ENCODE measurements at regions not wholly inside any gene's neighbourhood (a gene's known extent, or its start where the extent isn't known, plus 50 kb on each side); places are given as distances from the start of the nearest gene placed in this dataset.

DNA sequence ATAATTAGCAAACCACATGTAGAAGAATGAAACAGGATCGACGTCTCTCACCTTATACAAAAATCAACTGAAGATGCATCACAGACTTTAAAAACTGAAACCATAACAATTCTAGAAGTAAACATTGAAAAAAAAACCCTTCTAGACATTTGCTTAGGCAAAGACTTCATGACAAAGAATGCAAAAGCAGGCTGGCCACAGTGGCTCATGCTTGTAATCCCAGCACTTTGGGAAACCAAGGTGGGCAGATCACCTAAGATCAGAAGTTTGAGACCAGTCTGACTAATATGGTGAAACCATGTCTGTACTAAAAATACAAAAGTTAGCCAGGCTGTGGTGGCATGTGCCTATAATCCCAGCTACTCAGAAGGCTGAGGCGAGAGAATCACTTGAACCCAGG is 1351.7 kb downstream of the MRPL39 start:
- Histone ChIP-seq H3K9ac (replicated peaks; ENCODE audit: extremely low read depth, insufficient read depth, low read length) (no peak overlapping the region), H3K79me2 (ENCODE audit: control insufficient read depth, insufficient read depth, low read length) (no peaks in the 10 kb centered on the region), H3K4me1 (ENCODE audit: control insufficient read depth, extremely low read depth, insufficient read depth, low read length) (no peaks in the 10 kb centered on the region), H3K36me3 (ENCODE audit: control insufficient read depth in 2 of 2, extremely low read depth in 1 of 2, insufficient read depth in 2 of 2, low read length in 2 of 2) (no peaks in the 10 kb centered on the region), H3K9me3 (replicated peaks; ENCODE audit: control insufficient read depth, insufficient read depth, low read length) (no peaks in the 10 kb centered on the region), H3K27me3 (ENCODE audit: control insufficient read depth in 2 of 2, insufficient read depth in 2 of 2, low read length in 2 of 2) (no peaks in the 10 kb centered on the region), H3K27ac (ENCODE audit: insufficient read depth, low read depth, low read length) (no peak overlapping the region), H3K9me1 (replicated peaks; ENCODE audit: control insufficient read depth, extremely low read depth, insufficient read depth, low read length) (no peaks in the 10 kb centered on the region), H2AFZ (ENCODE audit: low read depth, low read length) (no peak overlapping the region), H3K4me3 (replicated peaks in 1 of 3; ENCODE audit: insufficient read depth in 1 of 3, low read depth in 1 of 3, low read length in 3 of 3) (no peak overlapping the region), H4K20me1 (replicated peaks; ENCODE audit: control insufficient read depth, extremely low read depth, insufficient read depth, low read length) (no peaks in the 10 kb centered on the region), H3K4me2 (ENCODE audit: insufficient read depth, low read length) (no peak overlapping the region)
- TF ChIP-seq, protein P1, sequence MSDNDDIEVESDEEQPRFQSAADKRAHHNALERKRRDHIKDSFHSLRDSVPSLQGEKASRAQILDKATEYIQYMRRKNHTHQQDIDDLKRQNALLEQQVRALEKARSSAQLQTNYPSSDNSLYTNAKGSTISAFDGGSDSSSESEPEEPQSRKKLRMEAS (IDR thresholded peaks at IDR 0.05; ENCODE audit: insufficient read depth, insufficient read length) = no peak
- TF ChIP-seq, protein P2, sequence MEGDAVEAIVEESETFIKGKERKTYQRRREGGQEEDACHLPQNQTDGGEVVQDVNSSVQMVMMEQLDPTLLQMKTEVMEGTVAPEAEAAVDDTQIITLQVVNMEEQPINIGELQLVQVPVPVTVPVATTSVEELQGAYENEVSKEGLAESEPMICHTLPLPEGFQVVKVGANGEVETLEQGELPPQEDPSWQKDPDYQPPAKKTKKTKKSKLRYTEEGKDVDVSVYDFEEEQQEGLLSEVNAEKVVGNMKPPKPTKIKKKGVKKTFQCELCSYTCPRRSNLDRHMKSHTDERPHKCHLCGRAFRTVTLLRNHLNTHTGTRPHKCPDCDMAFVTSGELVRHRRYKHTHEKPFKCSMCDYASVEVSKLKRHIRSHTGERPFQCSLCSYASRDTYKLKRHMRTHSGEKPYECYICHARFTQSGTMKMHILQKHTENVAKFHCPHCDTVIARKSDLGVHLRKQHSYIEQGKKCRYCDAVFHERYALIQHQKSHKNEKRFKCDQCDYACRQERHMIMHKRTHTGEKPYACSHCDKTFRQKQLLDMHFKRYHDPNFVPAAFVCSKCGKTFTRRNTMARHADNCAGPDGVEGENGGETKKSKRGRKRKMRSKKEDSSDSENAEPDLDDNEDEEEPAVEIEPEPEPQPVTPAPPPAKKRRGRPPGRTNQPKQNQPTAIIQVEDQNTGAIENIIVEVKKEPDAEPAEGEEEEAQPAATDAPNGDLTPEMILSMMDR (IDR thresholded peaks at IDR 0.05; ENCODE audit: extremely low read depth in 1 of 2, insufficient read depth in 1 of 2, low read depth in 1 of 2, low read length in 2 of 2) = no peak
- TF ChIP-seq POLR2A (IDR thresholded peaks at IDR 0.05; ENCODE audit: low read depth, low read length) (no peak), JUN (IDR thresholded peaks at IDR 0.05; ENCODE audit: borderline replicate concordance, insufficient read depth, insufficient read length, low read depth) (no peak), FOS (IDR thresholded peaks at IDR 0.05; ENCODE audit: borderline replicate concordance, insufficient read depth, low read length) (no peak), MYC (IDR thresholded peaks at IDR 0.05; ENCODE audit: low read depth, low read length) (no peak), EZH2 (IDR thresholded peaks at IDR 0.05; ENCODE audit: borderline replicate concordance, low read depth, low read length, severe bottlenecking) (no peak), GATA2 (IDR thresholded peaks at IDR 0.05; ENCODE audit: insufficient read depth, insufficient read length, low read depth, low read length) (no peak), POLR2AphosphoS5 (IDR thresholded peaks at IDR 0.05; ENCODE audit: insufficient read depth, low read depth, low read length) (no peak)
- no TSS peak for BruUV-seq (replicated peaks)
- dilution Hi-C loops (cut with MboI; ENCODE audit: extremely low pct_ligation_motif_present, low sequenced_read_pairs) (no loop called here), intact Hi-C loops (cut with micrococcal nuclease) (no loop called here)
- no peak for DNase-seq (ENCODE audit: low read depth, low spot score)
- no peak for FAIRE-seq
- CTCF ChIA-PET = no interaction called here
- POLR2A ChIA-PET = no interaction called here

Data from endothelial cell of umbilical vein (primary cell).